Neural cell (in vitro differentiated cells): ENCODE measurements at regions not wholly inside any gene's neighbourhood (a gene's known extent, or its start where the extent isn't known, plus 50 kb on each side); places are given as distances from the start of the nearest gene placed in this dataset.
"Not testable (repeated sequence)": the region's sequence is repeated elsewhere in the genome, so short reads cannot be mapped to it uniquely, and the experiment has no call there.

ENCODE experiments used
- H2AFZ ChIP-seq: fragments of 200-600, 300-800 bp; sonication (generic), shearing (Covaris generic); 2 replicates; pipeline ENCODE4 v1.6.0; 2014; ENCODE audit warnings: low read depth, mild to moderate bottlenecking, antibody characterized with exemption, low read length, moderate library complexity
- H3F3A ChIP-seq: fragments of 200-600 bp; shearing (Covaris generic); 2 replicates; pipeline ENCODE4 v1.6.1; 2016; ENCODE audit warnings: mild to moderate bottlenecking, moderate library complexity, mixed read lengths, antibody characterized with exemption, low read length; ENCODE audit not compliant: insufficient read depth, poor library complexity, severe bottlenecking
- H3K27ac ChIP-seq: fragments of 200-600, 300-800 bp; sonication (generic), shearing (Covaris generic); 2 replicates; pipeline ENCODE4 v1.5.1; 2014; ENCODE audit warnings: mild to moderate bottlenecking, low read length, moderate library complexity
- H3K27me3 ChIP-seq: fragments of 300-800, 200-600 bp; sonication (generic), shearing (Covaris generic); 2 replicates; pipeline ENCODE4 v1.6.0; 2014; ENCODE audit warnings: mild to moderate bottlenecking, low read depth, low read length, moderate library complexity; ENCODE audit not compliant: insufficient read depth
- H3K36me3 ChIP-seq: fragments of 300-800, 200-600 bp; sonication (generic), shearing (Covaris generic); 2 replicates; pipeline ENCODE4 v1.5.1; 2014; ENCODE audit warnings: mild to moderate bottlenecking, antibody characterized with exemption, low read length, moderate library complexity; ENCODE audit not compliant: insufficient read depth
- H3K4me2 ChIP-seq: fragments of 300-800, 200-600 bp; sonication (generic), shearing (Covaris generic); 2 replicates; pipeline ENCODE4 v1.6.0; 2014; ENCODE audit warnings: mild to moderate bottlenecking, low read length
- H3K4me3 ChIP-seq: fragments of 300-800, 200-600 bp; sonication (generic), shearing (Covaris generic); 2 replicates; pipeline ENCODE4 v1.5.1; 2014; ENCODE audit warnings: mild to moderate bottlenecking, low read length, moderate library complexity
- H3K79me2 ChIP-seq: fragments of 200-600 bp; shearing (Covaris generic); replicated peaks from 2 replicates; pipeline ENCODE4 v1.6.0; 2014; ENCODE audit warnings: mild to moderate bottlenecking, low read length, moderate library complexity; ENCODE audit not compliant: insufficient read depth
- H3K9ac ChIP-seq: fragments of 300-800, 200-600 bp; sonication (generic), shearing (Covaris generic); 2 replicates; pipeline ENCODE4 v1.6.1; 2016; ENCODE audit warnings: mild to moderate bottlenecking, low read length, mixed read lengths
- H3K9me2 ChIP-seq: fragments of 200-600 bp; shearing (Covaris generic); 2 replicates; pipeline ENCODE4 v1.6.1; 2016; ENCODE audit warnings: mild to moderate bottlenecking, low read length, mixed read lengths; ENCODE audit not compliant: insufficient read depth
- H3K9me3 ChIP-seq: fragments of 200-600, 300-800 bp; sonication (generic), shearing (Covaris generic); 2 replicates; pipeline ENCODE4 v1.6.1; 2016; ENCODE audit warnings: mild to moderate bottlenecking, mixed run types, low read length, moderate library complexity, mixed read lengths
- H4K20me1 ChIP-seq: fragments of 200-600 bp; shearing (Covaris generic); 2 replicates; pipeline ENCODE4 v1.6.1; 2016; ENCODE audit warnings: mild to moderate bottlenecking, mixed run types; ENCODE audit not compliant: insufficient read depth
- EP300 ChIP-seq: fragments of 450-650 bp; conservative IDR thresholded peaks from 2 replicates; pipeline ENCODE4 v1.6.1; 2014; ENCODE audit warnings: antibody characterized with exemption, mild to moderate bottlenecking, moderate library complexity; ENCODE audit not compliant: poor library complexity, severe bottlenecking
- EZH2 ChIP-seq: fragments of 200-600, 300-800 bp; shearing (Covaris generic), sonication (generic); IDR thresholded peaks from 2 replicates; pipeline ENCODE4 v1.6.1; 2014; ENCODE audit warnings: antibody characterized with exemption, low read length, borderline replicate concordance, mild to moderate bottlenecking; ENCODE audit not compliant: insufficient read depth, poor library complexity, severe bottlenecking
- MXI1 ChIP-seq: fragments of 450-650 bp; conservative IDR thresholded peaks from 2 replicates; pipeline ENCODE4 v1.6.1; 2014; ENCODE audit warnings: antibody characterized with exemption, mild to moderate bottlenecking; ENCODE audit not compliant: poor library complexity, severe bottlenecking
- POLR2AphosphoS5 ChIP-seq: IDR thresholded peaks from 2 replicates; pipeline ENCODE4 v1.6.1; 2012
- RAD21 ChIP-seq: fragments of 450-650 bp; conservative IDR thresholded peaks from 2 replicates; pipeline ENCODE4 v1.6.1; 2014; ENCODE audit warnings: antibody characterized with exemption, mild to moderate bottlenecking, moderate library complexity
- SMC3 ChIP-seq: fragments of 450-650 bp; conservative IDR thresholded peaks from 2 replicates; pipeline ENCODE4 v1.6.1; 2014; ENCODE audit warnings: antibody characterized with exemption, mild to moderate bottlenecking, moderate library complexity; ENCODE audit not compliant: poor library complexity
- TAF1 ChIP-seq: IDR thresholded peaks from 2 replicates; pipeline ENCODE4 v1.6.1; 2012; ENCODE audit warnings: low read depth
- TF ChIP-seq, protein P1 (sequence below): fragments of 450-650 bp; IDR thresholded peaks from 2 replicates; pipeline ENCODE4 v1.5.1; 2014; ENCODE audit warnings: antibody characterized with exemption, mild to moderate bottlenecking, moderate library complexity; ENCODE audit not compliant: poor library complexity, severe bottlenecking
- TF ChIP-seq, protein P2 (sequence below): IDR thresholded peaks from 2 replicates; pipeline ENCODE4 v1.6.1; 2012; ENCODE audit warnings: borderline replicate concordance

DNA sequence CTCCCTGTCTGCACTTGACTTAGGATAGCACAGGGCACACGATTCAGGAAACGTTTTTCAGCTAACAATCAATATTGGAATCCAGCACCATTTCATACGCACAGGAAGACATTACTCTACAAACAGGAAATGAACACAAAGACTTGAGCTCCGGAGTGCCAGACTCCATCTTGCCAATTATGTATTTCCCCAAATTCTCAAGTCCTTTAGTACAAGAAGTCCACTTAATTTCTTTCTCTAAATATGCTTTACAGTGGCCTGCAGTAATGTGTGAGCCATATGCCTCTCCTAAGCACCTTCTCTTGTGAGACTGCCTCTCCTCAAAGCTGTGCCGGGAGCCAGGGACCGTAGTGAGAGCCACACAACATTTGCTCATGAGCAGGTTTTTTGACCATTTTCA, 168.2 kb downstream of the THBS2 start:
- Histone ChIP-seq H3K9me2 (no peaks in the 10 kb centered on the region), H3K27me3 (no peaks in the 10 kb centered on the region), H2AFZ (no peak overlapping the region), H3K4me3 (no peak overlapping the region), H3K79me2 (no peaks in the 10 kb centered on the region), H3K9ac (no peak overlapping the region), H4K20me1 (no peaks in the 10 kb centered on the region), H3K9me3 (no peaks in the 10 kb centered on the region), H3F3A (no peaks in the 10 kb centered on the region), H3K36me3 (no peaks in the 10 kb centered on the region), H3K4me2 (no peak overlapping the region), H3K27ac (no peak overlapping the region)
- no peak for TF ChIP-seq RAD21
- no peak for TF ChIP-seq EP300
- no peak for TF ChIP-seq SMC3
- TF ChIP-seq, protein P1, sequence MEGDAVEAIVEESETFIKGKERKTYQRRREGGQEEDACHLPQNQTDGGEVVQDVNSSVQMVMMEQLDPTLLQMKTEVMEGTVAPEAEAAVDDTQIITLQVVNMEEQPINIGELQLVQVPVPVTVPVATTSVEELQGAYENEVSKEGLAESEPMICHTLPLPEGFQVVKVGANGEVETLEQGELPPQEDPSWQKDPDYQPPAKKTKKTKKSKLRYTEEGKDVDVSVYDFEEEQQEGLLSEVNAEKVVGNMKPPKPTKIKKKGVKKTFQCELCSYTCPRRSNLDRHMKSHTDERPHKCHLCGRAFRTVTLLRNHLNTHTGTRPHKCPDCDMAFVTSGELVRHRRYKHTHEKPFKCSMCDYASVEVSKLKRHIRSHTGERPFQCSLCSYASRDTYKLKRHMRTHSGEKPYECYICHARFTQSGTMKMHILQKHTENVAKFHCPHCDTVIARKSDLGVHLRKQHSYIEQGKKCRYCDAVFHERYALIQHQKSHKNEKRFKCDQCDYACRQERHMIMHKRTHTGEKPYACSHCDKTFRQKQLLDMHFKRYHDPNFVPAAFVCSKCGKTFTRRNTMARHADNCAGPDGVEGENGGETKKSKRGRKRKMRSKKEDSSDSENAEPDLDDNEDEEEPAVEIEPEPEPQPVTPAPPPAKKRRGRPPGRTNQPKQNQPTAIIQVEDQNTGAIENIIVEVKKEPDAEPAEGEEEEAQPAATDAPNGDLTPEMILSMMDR: no peak
- TF ChIP-seq TAF1: no peak
- no peak for TF ChIP-seq EZH2
- TF ChIP-seq MXI1: no peak
- no peak for TF ChIP-seq POLR2AphosphoS5

DNA sequence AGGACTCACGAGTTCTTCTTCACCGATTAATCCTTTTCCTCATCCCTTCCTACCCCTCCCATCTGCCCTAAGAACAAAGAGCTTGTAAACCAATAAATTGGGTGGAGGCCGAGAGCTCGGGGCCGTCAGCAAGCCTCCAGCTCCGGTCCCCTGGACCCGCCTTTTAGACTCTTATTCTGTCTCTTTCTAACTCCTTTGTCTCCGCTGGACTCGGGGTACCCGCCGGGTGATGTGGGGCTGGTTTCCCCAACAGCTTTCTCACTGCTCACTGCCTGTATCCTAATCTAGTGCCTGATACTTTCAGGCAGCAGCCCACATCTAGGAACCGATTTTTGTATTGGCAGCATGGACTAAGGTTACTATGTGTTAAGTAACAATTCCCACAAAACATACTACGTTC, 169.1 kb downstream of the THBS2 start:
- H3F3A ChIP-seq, H3K9ac ChIP-seq, H3K9me3 ChIP-seq, H4K20me1 ChIP-seq, H3K79me2 ChIP-seq, H3K4me3 ChIP-seq, H3K4me2 ChIP-seq, H3K36me3 ChIP-seq, H2AFZ ChIP-seq, H3K9me2 ChIP-seq, H3K27ac ChIP-seq, H3K27me3 ChIP-seq: not testable (repeated sequence)

DNA sequence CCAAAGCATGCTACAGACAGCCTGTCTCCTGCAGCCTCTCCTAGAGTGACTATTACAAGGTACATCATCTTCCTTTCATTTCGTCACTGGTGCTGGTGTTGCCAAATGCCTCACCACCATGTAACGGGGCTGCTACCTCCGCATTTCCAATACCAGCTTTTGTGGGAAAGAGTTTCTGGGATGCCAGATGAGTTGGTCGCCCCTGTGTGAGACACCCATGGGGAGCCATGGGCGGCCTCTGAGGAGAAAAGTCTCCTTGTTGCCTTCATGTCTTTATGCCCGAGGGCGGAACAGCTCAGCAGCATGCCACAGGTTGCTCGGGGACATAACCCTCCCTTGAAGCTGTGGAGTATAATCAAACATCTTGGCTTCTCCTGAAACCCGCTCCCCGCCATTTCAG, 169.6 kb downstream of the THBS2 start:
- no peaks in the 10 kb centered on the region for H3F3A ChIP-seq
- TF ChIP-seq, protein P2, sequence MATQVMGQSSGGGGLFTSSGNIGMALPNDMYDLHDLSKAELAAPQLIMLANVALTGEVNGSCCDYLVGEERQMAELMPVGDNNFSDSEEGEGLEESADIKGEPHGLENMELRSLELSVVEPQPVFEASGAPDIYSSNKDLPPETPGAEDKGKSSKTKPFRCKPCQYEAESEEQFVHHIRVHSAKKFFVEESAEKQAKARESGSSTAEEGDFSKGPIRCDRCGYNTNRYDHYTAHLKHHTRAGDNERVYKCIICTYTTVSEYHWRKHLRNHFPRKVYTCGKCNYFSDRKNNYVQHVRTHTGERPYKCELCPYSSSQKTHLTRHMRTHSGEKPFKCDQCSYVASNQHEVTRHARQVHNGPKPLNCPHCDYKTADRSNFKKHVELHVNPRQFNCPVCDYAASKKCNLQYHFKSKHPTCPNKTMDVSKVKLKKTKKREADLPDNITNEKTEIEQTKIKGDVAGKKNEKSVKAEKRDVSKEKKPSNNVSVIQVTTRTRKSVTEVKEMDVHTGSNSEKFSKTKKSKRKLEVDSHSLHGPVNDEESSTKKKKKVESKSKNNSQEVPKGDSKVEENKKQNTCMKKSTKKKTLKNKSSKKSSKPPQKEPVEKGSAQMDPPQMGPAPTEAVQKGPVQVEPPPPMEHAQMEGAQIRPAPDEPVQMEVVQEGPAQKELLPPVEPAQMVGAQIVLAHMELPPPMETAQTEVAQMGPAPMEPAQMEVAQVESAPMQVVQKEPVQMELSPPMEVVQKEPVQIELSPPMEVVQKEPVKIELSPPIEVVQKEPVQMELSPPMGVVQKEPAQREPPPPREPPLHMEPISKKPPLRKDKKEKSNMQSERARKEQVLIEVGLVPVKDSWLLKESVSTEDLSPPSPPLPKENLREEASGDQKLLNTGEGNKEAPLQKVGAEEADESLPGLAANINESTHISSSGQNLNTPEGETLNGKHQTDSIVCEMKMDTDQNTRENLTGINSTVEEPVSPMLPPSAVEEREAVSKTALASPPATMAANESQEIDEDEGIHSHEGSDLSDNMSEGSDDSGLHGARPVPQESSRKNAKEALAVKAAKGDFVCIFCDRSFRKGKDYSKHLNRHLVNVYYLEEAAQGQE: no peak
- TF ChIP-seq EP300 (no peak), EZH2 (no peak), POLR2AphosphoS5 (no peak), RAD21 (no peak), SMC3 (no peak), TAF1 (no peak), MXI1 (no peak)
- TF ChIP-seq, protein P1: no peak
- H3K79me2 ChIP-seq: no peaks in the 10 kb centered on the region
- H3K27ac ChIP-seq: no peak overlapping the region
- H3K9me3 ChIP-seq: no peaks in the 10 kb centered on the region
- no peaks in the 10 kb centered on the region for H4K20me1 ChIP-seq
- no peak overlapping the region for H2AFZ ChIP-seq
- H3K4me2 ChIP-seq: no peak overlapping the region
- no peak overlapping the region for H3K9ac ChIP-seq
- no peaks in the 10 kb centered on the region for H3K36me3 ChIP-seq
- H3K9me2 ChIP-seq: no peaks in the 10 kb centered on the region
- no peaks in the 10 kb centered on the region for H3K27me3 ChIP-seq
- no peak overlapping the region for H3K4me3 ChIP-seq
